GM19324 (cell line): ENCODE measurements at regions not wholly inside any gene's neighbourhood (a gene's known extent, or its start where the extent isn't known, plus 50 kb on each side); places are given as distances from the start of the nearest gene placed in this dataset.
"Not testable (repeated sequence)": the region's sequence is repeated elsewhere in the genome, so short reads cannot be mapped to it uniquely, and the experiment has no call there.

ENCODE experiments used
- ATAC-seq: cut with Tn5 transposase; IDR thresholded peaks from one replicate; pipeline ENCODE4 v1.9.1; 2021; ENCODE audit warnings: mild to moderate bottlenecking, moderate library complexity; ENCODE audit not compliant: unreplicated experiment, low FRiP score

- ATAC-seq: no peak
Observed at GRCh38 chr13:76632401-76633044, 253.7 kb downstream of the KCTD12 start.

GRCh38 chr13:76630629-76631230, 255.5 kb downstream of the KCTD12 start:
- no peak for ATAC-seq

- ATAC-seq: no peak
Observed at GRCh38 chr13:76622315-76623040, 263.7 kb downstream of the KCTD12 start.

DNA sequence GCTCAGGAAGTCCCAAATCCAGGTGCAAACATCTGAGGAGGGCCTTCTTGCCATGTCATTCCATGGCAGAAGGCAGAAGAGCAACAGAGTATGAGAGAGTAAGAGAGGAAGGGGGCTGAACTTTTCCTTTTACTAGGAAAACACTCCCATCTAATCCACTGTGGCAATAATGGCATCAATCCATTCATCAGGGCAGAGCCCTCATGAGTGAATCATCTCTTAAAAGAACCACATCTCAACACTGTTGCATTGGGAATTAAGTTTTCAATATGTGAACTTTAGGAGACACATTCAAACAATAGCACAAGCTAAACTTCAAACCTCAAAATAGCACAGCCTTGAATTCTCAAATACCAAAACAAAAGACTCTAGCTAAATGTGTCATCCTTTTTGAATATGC, 264.5 kb downstream of the KCTD12 start:
- ATAC-seq: no peak

- ATAC-seq: no peak
Observed at GRCh38 chr13:76620036-76620435, 266.2 kb downstream of the KCTD12 start.

GRCh38 chr13:76619631-76620030, 266.6 kb downstream of the KCTD12 start:
- ATAC-seq: no peak

- no peak for ATAC-seq
Observed at GRCh38 chr13:76610819-76611415, 275.3 kb downstream of the KCTD12 start.

DNA sequence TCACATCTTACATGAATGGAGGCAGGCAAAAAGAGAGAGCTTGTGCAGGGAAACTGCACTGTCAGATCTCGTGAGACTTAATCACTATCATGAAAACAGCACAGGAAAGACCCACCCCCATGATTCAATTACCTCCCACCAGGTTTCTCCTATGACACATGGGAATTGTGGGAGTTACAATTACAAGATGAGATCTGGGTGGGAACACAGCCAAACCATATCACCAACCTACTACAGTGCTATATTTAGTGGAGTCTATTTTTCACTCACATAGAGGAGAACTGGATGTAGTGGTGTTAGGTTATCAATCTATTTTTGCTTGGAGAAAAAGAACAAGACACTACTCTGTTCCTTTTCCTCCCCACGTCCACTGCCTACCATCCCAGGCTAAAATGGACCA, 276.6 kb downstream of the KCTD12 start:
- no peak for ATAC-seq

DNA sequence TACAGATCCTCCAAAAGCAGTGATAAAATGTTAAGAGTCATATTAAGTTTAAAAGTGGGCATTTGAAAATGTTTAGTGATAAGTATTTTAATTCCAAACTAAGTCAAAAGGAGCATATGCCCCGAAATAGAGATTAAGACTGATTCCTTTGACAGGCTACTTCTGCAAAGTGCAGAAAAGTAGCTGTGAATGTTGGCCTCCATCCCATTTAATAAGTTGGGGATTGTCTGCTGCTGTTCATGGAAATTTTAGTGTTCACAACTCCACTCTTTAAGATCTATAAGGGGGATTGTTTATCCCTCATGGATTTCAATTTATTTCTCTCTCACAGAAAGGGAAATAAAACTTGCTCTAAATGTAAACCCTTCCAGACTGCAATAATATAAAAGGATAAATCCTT, 278.3 kb downstream of the KCTD12 start:
- no peak for ATAC-seq

DNA sequence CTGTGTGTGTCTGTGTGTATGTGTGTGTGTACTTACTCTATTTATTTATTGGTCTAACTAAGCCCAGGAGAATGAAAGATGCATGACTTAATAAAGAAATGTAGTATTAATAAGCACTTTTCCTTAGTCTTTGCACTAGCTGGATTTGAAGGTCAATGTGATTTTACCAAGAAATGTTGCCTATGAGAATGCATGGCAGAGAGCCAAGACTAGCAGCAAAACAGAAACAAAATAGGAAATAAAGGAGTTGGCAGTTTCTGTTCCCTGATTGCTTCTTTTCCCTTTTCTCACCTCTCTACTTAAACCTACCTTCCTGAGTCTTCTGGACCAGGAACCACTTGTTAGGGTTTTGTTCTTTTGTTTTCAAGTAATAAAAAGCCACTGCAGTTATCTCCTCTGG, 286.1 kb downstream of the KCTD12 start:
- ATAC-seq: no peak

- no peak for ATAC-seq
Observed at GRCh38 chr13:76597868-76598267, 288.3 kb downstream of the KCTD12 start.

DNA sequence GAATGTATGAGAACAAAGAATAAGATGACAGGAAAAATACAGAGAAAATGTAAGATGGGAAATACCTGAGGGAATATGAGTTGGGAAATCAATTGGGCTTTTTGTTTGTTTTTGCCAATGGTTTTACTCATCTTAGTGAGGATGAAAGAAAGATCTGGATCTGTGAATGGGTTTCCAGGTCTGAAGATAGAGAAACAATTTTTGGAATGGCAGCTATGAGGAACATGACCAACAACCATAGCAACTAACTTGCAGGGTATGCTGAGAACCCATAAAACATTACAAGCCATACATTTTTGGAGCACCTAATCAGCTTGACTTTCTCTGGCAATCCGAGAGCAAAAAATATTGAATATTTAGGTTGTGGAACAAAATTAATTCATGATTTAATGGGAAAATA, 290.0 kb downstream of the KCTD12 start:
- ATAC-seq: no peak

- ATAC-seq: no peak
Observed at GRCh38 chr13:76594435-76594834, 291.8 kb downstream of the KCTD12 start.

DNA sequence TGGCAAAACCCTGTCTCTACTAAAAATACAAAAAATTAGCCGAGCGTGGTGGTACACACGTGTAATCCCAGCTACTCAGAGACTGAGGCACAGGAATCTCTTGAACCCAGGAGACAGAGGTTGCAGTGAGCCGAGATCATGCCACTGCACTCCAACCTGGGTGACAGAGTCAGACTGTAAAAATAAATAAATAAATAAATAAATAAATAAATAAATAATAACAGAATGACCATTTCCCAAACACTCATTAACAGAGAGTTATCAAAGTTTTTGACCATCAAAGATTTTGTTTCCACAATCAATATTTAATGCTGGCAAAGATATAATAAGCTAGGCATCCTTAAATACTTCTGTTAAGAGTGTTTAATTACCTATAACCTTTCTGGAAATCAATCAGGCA, 299.4 kb downstream of the KCTD12 start:
- no peak for ATAC-seq

DNA sequence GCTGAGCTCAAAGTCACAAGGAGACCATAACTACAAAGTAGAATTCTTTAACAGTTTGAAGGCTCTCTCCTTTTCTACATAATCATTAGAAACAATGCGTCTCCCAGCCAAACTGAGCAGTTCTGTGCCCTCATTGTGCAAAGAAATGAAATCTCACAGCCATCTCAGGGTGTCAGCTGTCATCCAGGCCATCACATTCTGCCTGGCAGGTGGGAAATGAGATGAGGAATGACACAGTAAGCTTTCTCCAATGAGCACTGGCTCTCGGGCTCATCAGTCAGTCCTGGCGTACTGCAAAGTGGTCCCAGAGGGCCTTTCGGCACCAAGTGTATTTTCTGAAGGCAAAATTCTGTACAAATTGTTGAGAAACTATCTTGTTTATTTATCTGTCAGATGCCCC, 306.5 kb downstream of the KCTD12 start:
- no peak for ATAC-seq

GRCh38 chr13:76575634-76576033, 310.6 kb downstream of the KCTD12 start:
- ATAC-seq: not testable (repeated sequence)

DNA sequence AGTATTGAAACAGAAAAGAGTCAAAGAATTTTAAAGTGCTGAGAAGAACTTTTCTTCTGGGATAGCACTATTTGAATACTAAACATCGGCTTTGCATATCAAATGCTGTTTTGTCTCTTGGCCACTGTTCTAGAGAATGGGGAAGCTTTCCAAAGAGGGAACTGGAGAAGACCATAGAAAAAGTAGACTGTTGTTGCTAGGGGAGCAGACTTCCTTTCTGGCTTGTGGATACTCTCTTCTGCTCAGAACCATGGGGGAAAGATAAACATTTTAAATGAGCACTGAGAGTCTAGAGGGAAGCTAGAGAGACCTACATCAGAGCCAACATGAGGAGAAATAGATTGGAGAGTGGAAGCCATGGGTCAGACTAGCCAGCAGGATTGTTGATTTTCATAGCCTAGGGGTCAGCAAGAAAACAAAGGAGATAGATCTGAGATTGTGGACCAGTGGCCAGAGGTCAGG, 315.7 kb downstream of the KCTD12 start:
- ATAC-seq: no peak

DNA sequence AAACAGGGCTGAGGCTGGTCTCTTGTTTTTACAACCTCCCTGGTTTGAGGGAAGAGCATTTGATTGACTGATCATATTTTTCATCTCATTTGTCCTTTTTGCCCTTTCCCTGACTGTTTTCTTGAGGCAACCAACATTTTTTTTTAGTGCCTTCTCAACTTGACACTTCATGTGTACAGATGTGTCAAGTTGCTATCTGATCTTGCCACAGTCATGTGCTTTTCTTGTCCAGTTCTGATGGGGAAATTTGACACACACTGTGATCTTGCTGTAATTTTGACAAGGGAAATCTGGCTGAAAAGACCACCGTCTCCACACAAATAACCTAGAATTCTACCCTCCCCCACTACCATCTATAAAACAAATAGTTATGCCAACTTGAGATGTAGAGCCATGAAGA, 329.6 kb downstream of the KCTD12 start:
- ATAC-seq: no peak

DNA sequence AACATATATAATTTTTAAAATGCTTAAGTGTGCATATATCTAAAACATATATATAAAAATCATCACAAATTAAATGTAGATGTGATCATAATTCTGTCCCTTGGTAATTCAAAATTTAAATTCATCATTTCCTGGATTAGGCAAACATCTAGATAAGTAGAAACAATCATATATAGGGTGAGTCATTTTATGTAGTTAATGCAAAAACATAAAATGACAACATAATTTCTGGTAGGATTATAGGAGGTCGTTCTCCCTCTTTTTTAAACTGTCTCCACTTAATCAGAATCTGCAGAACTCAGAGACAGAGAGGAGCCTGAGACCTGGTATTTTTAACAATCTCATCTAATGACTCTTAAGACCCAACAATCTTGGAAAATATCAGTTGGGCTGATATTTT, 333.4 kb downstream of the KCTD12 start:
- ATAC-seq: no peak

DNA sequence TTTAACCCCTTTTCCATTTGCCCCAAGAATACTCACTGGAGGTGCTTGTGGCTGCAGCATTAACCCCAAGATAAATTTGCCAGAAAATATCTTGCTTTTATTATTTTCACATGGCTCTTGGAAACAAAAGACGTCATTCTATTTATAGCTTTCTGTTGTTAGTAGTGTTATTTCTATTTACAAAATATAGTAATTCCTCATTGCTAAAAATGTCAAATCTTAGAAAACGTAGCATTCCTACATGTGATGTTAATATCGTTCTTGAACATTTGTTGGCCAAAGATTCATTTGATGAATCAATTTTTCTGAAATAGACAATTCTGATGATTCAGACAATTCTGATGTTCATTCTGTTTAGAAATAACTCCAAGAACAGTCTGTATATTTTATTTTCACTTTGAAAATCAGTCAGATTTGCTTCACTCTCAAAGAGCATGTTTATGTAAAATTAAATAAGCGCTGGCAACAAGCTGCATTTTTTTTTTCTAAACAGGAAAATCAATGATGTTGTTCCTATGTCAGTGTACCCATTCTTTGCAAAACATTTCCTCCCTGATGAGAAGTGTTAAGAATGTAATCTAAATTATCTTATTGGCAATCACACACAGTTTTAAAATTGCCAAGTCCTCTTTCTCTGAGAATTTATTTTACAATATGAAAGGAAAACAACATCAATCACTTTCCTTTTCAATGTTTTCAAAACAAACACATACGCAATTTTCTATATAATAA, 334.0 kb downstream of the KCTD12 start:
- no peak for ATAC-seq

GRCh38 chr13:76542176-76542575, 344.0 kb downstream of the KCTD12 start:
- no peak for ATAC-seq
